Loucy (cell line): ENCODE measurements at regions not wholly inside any gene's neighbourhood (a gene's known extent, or its start where the extent isn't known, plus 50 kb on each side); places are given as distances from the start of the nearest gene placed in this dataset.

Experiments used
- CTCF ChIP-seq: fragments of 200-600 bp; sonication (generic); conservative IDR thresholded peaks from 2 replicates; pipeline ENCODE4 v1.5.1; 2014; ENCODE audit warnings: mild to moderate bottlenecking, antibody characterized with exemption, low read length
- EZH2phosphoT487 ChIP-seq: fragments of 200-600 bp; IDR thresholded peaks from 2 replicates; pipeline ENCODE4 v1.6.1; 2018; ENCODE audit warnings: antibody characterized with exemption, mild to moderate bottlenecking, moderate library complexity, borderline replicate concordance

- TF ChIP-seq CTCF (no peak), EZH2phosphoT487 (no peak)
Observed at GRCh38 chr3:103899328-103899727, 1464.5 kb downstream of the ZPLD1 start.
